Renal cortical epithelial cell (primary cell): ENCODE measurements at regions not wholly inside any gene's neighbourhood (a gene's known extent, or its start where the extent isn't known, plus 50 kb on each side); places are given as distances from the start of the nearest gene placed in this dataset.
A peak's percentile ranks its signal among the peaks of the same experiment; 100 is the strongest.
"Not testable (repeated sequence)": the region's sequence is repeated elsewhere in the genome, so short reads cannot be mapped to it uniquely, and the experiment has no call there.

Source experiments
- DNase-seq: peaks from one replicate; pipeline ENCODE4 v3.0.0-alpha.2; 2011; ENCODE audit warnings: low read depth

- DNase-seq, result peak; percentile 63
Observed at GRCh38 chrY:16715278-16715677, 1164.7 kb downstream of the CDY2B start.

GRCh38 chrY:16673102-16673787 is 1206.8 kb downstream of the CDY2B start:
- peak; percentile 6 for DNase-seq

GRCh38 chrY:16668402-16668801 is 1211.6 kb downstream of the CDY2B start:
- peak; percentile 31 for DNase-seq

GRCh38 chrY:16662741-16663140 is 1217.3 kb downstream of the CDY2B start:
- no peak for DNase-seq

- DNase-seq, result no peak
Observed at GRCh38 chrY:16659340-16659739, 1220.7 kb downstream of the CDY2B start.

- DNase-seq, result peak; percentile 60
Observed at GRCh38 chrY:16653971-16654370, 1226.0 kb downstream of the CDY2B start.

GRCh38 chrY:16645991-16646390 is 1234.0 kb downstream of the CDY2B start:
- DNase-seq, result peak; percentile 63

- DNase-seq, result no peak
Observed at GRCh38 chrY:16645449-16645848, 1234.6 kb downstream of the CDY2B start.

- DNase-seq, result peak; percentile 85
Observed at GRCh38 chrY:16644270-16644800, 1235.7 kb downstream of the CDY2B start.

- peak; percentile 64 for DNase-seq
Observed at GRCh38 chrY:16639777-16640176, 1240.2 kb downstream of the CDY2B start.

- DNase-seq, result not testable (repeated sequence)
Observed at GRCh38 chrY:16638743-16639142, 1241.3 kb downstream of the CDY2B start.

GRCh38 chrY:16636254-16636653 is 1243.8 kb downstream of the CDY2B start:
- no peak for DNase-seq

- DNase-seq, result peak; percentile 65
Observed at GRCh38 chrY:16629146-16629545, 1250.9 kb downstream of the CDY2B start.

GRCh38 chrY:16627122-16627521 is 1252.9 kb downstream of the CDY2B start:
- no peak for DNase-seq

GRCh38 chrY:16616201-16616975 is 1263.6 kb downstream of the CDY2B start:
- DNase-seq, result peak; percentile 77

GRCh38 chrY:16608679-16609078 is 1271.3 kb downstream of the CDY2B start:
- DNase-seq, result peak; percentile 74

- DNase-seq, result peak; percentile 81
Observed at GRCh38 chrY:16602146-16602545, 1277.9 kb downstream of the CDY2B start.

GRCh38 chrY:16601626-16602025 is 1278.4 kb downstream of the CDY2B start:
- DNase-seq, result peak; percentile 85

GRCh38 chrY:16572061-16572460 is 1308.0 kb downstream of the CDY2B start:
- no peak for DNase-seq

- DNase-seq, result no peak
Observed at GRCh38 chrY:16562491-16562890, 1317.5 kb downstream of the CDY2B start.

- no peak for DNase-seq
Observed at GRCh38 chrY:16522021-16522420, 1358.0 kb downstream of the CDY2B start.

- no peak for DNase-seq
Observed at GRCh38 chrY:16502733-16503214, 1377.2 kb downstream of the CDY2B start.

GRCh38 chrY:16490706-16491105 is 1389.3 kb downstream of the CDY2B start:
- DNase-seq, result no peak
